ENCODE measurements at regions not wholly inside any gene's neighbourhood (a gene's known extent, or its start where the extent isn't known, plus 50 kb on each side); places are given as distances from the start of the nearest gene placed in this dataset.

DNA sequence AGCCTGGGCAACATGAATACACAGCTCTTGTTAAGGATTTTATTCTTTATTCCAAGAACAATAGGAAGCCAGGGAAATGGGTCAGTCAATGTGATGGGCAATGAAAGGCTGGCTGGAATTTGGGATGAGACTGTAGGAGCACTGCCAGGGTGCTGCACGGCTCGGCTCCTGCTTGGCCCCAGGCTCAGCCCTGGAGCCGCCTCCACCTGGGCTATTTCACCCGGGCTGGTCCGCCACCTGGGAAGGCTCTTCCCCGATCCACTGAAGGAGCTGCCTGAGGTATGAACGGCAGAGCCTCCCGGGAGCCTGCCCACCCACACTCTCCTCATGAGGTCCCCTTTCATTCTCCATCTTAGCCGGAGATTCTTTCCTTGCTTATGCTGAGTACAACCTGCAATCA lies 80.4 kb upstream of the KMT2C start:
- TF ChIP-seq, protein P1, sequence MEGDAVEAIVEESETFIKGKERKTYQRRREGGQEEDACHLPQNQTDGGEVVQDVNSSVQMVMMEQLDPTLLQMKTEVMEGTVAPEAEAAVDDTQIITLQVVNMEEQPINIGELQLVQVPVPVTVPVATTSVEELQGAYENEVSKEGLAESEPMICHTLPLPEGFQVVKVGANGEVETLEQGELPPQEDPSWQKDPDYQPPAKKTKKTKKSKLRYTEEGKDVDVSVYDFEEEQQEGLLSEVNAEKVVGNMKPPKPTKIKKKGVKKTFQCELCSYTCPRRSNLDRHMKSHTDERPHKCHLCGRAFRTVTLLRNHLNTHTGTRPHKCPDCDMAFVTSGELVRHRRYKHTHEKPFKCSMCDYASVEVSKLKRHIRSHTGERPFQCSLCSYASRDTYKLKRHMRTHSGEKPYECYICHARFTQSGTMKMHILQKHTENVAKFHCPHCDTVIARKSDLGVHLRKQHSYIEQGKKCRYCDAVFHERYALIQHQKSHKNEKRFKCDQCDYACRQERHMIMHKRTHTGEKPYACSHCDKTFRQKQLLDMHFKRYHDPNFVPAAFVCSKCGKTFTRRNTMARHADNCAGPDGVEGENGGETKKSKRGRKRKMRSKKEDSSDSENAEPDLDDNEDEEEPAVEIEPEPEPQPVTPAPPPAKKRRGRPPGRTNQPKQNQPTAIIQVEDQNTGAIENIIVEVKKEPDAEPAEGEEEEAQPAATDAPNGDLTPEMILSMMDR (IDR thresholded peaks at IDR 0.05), result no peak
- TF ChIP-seq POLR2A (IDR thresholded peaks at IDR 0.05), result no peak

Data from right lobe of liver (tissue), 4 donors.